Right forelimb (tissue), 1 donor: ENCODE measurements at regions not wholly inside any gene's neighbourhood (a gene's known extent, or its start where the extent isn't known, plus 50 kb on each side); places are given as distances from the start of the nearest gene placed in this dataset.
"Not testable (repeated sequence)": the region's sequence is repeated elsewhere in the genome, so short reads cannot be mapped to it uniquely, and the experiment has no call there.

Source experiments
- DNase-seq: peaks from one replicate; pipeline ENCODE4 v3.0.0-alpha.2; 2018

DNA sequence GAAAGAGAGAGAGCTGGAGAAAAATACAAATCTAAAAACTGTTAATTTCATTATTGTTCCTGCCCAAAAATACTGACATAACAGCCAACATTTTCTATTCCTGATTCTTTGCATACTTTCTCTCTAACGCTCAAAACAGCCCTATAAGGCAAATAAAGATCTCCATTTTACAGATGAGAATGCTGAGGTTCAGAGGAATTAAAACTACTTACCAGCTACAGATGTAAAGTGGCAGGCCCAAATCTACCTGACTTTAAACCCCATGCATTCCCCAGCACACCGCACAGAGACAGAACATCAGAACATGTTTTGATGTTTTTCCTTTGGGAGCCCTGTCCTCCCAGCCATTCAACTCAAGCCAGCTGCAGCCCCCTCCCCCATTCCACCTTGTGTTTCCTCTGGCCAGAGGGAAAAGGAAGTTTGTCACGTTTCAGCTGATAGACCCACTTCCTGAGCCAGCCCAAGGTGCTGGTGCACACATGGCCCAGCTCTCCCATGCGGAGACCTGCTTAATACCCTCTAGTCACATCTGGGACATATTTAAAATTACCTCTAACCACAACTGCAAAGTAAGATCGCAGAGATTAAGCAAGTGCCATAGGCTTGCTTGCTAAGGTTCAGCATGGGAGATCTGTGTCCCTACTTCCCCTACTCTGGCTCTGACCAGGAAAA, 133.1 kb upstream of the NFIA start:
- DNase-seq: no peak

DNA sequence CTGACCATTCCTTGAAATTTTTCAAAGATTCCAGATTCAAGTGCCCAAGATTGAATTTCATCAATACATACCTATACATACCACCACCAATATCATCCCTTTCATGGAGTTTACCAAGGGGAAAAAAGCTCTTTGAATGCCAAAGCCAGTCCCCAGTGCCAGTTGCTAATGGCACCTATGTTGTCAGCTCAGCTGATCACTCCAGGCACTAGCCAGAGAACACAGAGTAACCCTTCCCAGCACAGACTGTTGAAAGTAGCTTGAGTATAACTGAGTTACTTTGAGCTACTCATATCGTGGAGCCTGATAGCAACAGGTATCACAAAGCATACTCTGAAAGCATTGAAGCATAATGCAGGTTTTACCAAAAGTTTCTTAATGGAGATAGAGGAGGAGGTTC, 133.9 kb upstream of the NFIA start:
- no peak for DNase-seq

DNA sequence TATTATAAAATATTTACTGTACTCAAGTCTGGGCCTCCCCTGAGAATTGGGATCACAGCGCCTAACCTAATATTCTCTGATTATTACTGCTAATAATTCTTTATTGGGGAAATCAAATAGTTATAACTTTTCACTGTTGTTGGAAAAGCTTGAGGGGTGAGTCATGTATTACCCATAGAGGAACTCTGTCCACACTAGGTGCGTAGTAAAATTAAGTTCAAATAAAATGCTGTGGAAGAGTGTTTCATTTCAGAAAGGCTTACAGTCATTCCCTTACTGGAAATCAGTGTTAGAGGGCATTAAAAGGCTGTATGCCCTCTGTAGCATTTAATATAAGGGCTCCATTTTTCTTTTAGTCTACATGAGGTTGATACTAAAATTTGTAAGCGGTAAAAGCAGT, 135.0 kb upstream of the NFIA start:
- DNase-seq: no peak

GRCh38 chr1:60942896-60943638, 139.3 kb upstream of the NFIA start:
- DNase-seq: no peak

DNA sequence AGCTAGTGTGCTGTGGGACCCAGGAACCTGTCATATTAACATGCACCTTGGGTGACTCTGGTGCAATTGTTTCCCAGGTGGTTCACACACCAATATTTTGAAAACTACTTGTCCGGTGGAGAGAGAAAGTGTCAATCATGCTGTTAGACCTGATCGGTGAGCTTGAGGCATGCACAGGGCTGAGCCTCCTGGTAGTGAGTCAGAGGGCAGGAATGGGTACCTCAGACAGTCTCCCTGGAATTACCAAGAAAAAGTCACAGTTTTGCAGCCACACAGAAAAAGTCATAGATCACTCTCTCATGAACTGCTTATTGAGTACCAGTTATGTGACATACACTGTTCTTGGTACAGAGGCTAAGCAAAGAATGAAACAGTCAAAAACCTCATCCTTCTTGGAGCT, 140.1 kb upstream of the NFIA start:
- no peak for DNase-seq

GRCh38 chr1:60940685-60941084, 141.7 kb upstream of the NFIA start:
- DNase-seq: not testable (repeated sequence)

DNA sequence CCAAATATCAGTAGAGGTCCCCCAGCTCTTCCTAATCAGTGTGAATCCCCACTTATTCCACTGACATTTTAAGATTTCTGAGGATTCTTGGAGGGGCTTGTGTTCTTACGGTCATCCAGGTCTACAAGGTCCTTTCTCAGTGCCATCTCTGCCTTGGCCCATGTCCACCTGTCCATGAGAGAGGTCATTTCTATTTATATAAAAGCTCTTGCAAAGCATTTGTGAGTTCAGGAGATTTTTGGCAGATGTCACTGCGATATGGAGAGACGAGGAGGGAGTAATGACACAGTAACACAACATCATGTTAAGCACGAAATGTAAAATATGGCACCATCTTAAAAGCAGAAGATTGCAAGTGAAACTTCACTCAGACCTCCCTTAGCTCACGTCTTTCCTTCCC, 144.6 kb upstream of the NFIA start:
- DNase-seq: no peak

DNA sequence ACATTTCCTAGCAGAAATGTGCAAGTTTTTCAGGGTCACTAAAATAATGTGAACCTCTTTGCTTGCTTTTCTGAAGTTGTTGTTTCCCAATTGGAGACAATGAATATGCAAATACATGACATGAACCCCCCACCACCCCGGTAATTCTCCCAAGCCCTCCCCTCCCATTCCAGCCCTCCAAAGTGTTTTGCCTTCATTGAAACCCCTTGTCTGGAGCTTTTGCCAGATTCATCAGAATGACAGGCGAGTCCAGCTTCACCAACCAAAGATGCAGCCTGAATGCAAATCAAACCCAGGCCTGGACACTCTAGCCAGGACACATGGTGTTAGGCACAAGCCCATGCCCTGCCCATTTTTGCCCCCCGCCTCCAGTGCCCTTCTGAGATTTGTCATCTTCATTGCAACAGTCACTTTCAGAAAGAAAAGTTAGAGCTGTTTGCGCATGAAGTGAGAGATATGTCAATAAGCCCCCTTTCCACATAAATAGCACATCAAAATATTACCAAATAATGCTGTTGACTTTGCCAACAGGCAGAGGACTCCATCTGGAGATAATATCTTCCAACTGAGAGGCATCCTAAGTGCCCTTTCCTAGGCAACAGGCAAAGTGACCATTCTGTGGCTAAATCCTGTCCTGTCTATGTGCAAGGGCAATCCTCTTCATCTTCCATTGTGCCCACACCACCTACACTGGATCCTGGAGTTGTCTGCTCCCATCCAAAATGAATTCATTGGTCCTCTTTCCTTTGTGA, 145.6 kb upstream of the NFIA start:
- DNase-seq: no peak

- no peak for DNase-seq
These were observed 146.2 kb upstream of the NFIA start for GRCh38 chr1:60936163-60936562.

- no peak for DNase-seq
These were observed 146.7 kb upstream of the NFIA start for GRCh38 chr1:60935599-60936110.

DNA sequence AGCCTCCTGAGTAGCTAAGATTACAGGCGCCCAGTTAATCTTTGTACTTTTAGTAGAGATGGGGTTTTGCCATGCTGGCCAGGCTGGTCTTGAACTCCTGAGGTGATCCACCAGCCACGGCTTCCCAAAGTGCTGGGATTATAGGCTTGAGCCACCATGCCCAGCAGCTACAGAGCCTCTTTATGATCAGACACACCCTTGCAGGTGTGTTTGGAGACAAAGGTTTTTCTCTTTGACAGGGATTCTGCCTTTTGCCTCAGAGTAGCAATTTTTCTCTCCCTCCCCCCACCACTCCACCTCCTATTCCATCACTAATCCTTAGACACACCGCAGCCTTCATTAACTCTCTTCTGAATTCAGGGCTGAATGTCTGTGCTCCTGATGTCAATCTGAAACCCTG, 152.2 kb upstream of the NFIA start:
- DNase-seq: no peak

GRCh38 chr1:60924964-60925798, 157.2 kb upstream of the NFIA start:
- no peak for DNase-seq

DNA sequence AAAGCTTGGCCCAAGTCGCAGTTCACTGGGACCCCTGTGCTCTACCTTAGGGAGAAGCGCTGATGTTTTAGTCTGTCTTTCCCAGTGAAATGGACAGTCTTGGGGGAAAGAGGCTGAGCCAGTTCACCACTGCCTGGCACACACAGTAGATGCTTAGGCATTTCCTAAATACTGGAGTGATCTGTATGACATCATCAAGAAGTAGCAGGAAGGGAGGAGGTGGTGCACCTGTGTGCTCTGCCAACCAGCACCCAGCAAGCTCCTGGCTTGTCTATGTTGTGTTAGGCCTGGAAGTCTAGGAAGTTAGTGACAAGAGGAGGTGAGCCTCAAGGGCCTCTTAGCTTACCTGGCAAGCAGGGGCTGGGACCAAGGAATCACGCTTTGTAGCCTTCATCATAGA, 158.2 kb upstream of the NFIA start:
- DNase-seq: no peak

GRCh38 chr1:60923389-60924087, 158.8 kb upstream of the NFIA start:
- no peak for DNase-seq

DNA sequence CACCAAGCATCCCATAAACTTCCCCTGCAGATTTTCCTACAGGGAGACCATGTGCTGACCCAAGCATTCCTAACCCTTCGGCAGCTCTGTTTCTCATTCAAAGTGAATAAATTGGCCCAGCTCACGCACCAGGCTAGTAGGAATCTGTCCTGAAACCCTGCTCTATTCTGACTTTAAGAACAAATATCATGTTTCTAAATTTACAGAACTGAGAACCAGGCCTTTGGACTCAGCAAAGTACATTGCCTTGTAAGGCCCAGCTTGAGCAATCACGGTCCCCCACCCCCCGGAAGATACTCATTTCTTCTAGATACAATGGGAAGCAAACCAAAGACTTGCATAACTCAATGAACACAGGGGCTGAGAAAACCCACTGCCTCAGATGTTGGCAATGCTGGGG, 160.1 kb upstream of the NFIA start:
- no peak for DNase-seq

DNA sequence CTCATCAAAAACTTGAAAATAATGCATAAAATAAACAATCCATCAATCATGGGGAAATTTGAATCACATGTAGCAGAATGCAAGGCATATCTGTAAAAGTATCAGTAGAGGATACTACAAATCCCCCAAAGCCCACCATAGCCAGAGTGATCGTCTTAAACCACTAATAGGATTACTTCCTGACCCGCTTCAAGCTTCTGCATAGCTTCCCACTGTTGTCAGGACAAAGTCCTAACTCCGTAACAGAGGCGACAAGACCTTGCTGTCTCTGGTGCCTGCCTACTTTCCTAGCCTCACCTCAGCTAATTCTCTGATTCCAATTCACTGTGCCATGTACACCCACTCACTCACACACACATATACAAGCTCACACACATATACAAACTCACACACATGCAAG, 161.2 kb upstream of the NFIA start:
- DNase-seq: no peak

DNA sequence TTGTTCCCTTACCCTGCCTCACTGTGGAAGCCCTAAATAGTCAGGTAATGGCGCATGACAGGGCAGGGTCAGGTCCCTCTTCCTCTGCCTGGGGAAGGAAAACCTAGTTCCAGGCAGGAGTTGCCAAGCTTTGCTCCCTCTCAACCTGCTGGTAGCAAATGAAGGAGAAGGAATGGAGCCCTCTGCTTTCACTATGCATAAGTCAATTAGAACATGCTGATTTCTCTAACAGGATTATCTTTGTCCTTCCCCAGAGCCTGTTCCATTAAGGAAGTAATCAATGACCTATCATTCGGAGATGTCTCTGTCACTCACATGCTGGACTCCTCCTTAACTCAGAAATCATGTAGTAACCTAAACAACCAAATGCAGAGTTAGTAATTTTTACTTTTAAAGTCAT, 161.8 kb upstream of the NFIA start:
- no peak for DNase-seq

DNA sequence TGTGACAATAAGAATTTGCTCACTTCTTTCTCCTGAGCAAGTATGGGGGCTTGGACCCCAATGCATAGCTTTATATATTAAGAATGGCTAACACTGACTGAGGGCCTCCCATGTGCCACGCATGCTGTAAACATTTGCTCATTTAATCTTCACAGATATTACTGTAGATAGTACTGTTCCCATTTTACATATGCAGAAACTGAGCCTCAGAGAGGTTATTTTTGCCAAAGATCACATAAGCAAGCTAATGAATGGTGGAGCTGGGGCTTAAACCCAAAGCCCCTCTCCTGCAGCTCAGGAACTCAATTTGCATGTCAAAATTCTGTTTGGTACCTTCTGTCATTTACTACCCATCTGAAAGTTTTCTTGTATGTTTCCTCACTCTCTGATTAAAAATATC, 163.5 kb upstream of the NFIA start:
- no peak for DNase-seq

GRCh38 chr1:60916906-60917305, 165.5 kb upstream of the NFIA start:
- no peak for DNase-seq

GRCh38 chr1:60916199-60916598, 166.2 kb upstream of the NFIA start:
- no peak for DNase-seq

GRCh38 chr1:60915441-60915840, 166.9 kb upstream of the NFIA start:
- DNase-seq: no peak

- no peak for DNase-seq
These were observed 167.4 kb upstream of the NFIA start for GRCh38 chr1:60914982-60915381.
